ENCODE measurements at regions not wholly inside any gene's neighbourhood (a gene's known extent, or its start where the extent isn't known, plus 50 kb on each side); places are given as distances from the start of the nearest gene placed in this dataset.

DNA sequence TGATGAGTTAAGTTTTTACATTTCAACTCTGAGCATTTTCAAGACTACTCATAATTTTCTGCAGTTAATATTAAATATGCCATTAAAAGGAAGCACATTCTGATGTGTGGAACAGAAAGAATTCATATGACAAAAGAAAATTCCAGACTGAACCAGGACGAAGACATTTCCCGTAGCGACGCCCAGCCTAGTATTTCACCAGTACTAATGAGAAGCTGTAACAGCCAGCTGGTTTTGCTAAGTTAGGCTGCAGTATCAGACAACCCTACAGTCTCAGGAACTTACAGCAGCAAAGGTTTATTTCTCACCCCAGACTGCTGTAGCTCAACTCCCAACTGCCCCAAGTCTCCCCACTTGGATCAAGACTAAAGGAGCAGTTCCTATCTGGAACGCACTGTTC lies 91.6 kb downstream of the TMEM174 start:
- DNase-seq (ENCODE audit: low read depth, low spot score) = no peak
- in situ Hi-C loops (cut with HindIII; ENCODE audit: low pct_unique_long_range_greater_than_20kb, low sequenced_read_pairs) = no loop called here

DNA sequence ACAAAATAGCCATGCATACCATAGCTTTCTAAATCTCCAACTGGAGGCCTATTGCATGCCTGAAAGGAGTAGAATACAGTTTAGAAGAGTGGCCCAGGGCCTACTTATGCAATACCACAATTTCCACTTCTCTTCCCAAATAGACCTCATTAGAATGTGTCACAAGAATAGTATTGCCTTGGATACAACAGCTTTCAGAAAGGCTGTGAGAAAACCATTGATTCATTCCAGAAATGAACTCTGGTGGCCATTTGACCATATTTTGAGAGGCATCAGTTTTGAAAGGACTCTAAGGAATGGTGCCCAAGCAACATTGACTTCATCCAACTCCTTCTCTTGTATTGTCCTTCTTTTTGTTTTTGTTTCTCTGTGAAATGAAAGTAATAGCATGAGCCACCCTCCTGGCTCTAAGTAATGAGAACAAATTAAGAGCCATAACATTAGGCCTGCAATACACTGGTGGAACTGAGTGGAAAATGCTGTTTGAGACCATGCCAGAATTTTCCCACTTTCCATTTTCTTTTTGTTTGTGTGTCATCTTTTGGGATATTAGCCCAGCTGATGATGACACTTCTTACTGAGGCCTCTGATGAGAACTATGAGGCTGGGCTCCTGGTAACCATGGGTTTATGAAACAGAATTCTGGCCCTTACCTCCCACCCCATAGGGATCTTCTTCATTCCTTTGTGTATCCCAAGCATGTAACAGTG lies 90.2 kb downstream of the TMEM174 start:
- in situ Hi-C loops (cut with HindIII; ENCODE audit: low pct_unique_long_range_greater_than_20kb, low sequenced_read_pairs) = no loop called here
- no peak for DNase-seq (ENCODE audit: low read depth, low spot score)

- in situ Hi-C loops (cut with HindIII; ENCODE audit: low pct_unique_long_range_greater_than_20kb, low sequenced_read_pairs) = no loop called here
- no peak for DNase-seq (ENCODE audit: low read depth, low spot score)
Observed at GRCh38 chr5:73256862-73257261, 83.9 kb downstream of the TMEM174 start.

GRCh38 chr5:73256462-73256861 lies 83.5 kb downstream of the TMEM174 start:
- DNase-seq (ENCODE audit: low read depth, low spot score) = no peak
- in situ Hi-C loops (cut with HindIII; ENCODE audit: low pct_unique_long_range_greater_than_20kb, low sequenced_read_pairs) = no loop called here

- DNase-seq (ENCODE audit: low read depth, low spot score) = no peak
- in situ Hi-C loops (cut with HindIII; ENCODE audit: low pct_unique_long_range_greater_than_20kb, low sequenced_read_pairs) = no loop called here
Observed at GRCh38 chr5:73256012-73256411, 83.0 kb downstream of the TMEM174 start.

DNA sequence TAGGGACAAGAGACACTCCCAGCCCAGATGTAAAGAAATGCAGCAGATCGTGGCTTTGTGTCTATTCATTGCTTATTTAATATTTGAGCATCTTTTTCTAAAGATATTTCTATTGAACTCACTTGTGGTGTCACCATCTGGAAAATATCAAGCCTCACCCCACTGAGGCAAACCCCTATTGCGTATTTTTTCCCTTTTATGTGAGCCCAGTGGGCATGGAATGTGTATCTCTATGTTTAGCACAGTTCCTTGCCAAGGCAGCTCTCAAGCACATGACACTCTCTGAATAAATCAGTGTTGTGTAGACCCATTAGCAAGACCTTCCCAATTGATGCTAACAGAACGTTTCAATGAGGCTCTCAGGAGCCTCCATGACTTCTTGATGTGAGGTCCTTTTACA lies 81.6 kb downstream of the TMEM174 start:
- peak; percentile 14 for DNase-seq (ENCODE audit: low read depth, low spot score)
- in situ Hi-C loops (cut with HindIII; ENCODE audit: low pct_unique_long_range_greater_than_20kb, low sequenced_read_pairs) = no loop called here

DNA sequence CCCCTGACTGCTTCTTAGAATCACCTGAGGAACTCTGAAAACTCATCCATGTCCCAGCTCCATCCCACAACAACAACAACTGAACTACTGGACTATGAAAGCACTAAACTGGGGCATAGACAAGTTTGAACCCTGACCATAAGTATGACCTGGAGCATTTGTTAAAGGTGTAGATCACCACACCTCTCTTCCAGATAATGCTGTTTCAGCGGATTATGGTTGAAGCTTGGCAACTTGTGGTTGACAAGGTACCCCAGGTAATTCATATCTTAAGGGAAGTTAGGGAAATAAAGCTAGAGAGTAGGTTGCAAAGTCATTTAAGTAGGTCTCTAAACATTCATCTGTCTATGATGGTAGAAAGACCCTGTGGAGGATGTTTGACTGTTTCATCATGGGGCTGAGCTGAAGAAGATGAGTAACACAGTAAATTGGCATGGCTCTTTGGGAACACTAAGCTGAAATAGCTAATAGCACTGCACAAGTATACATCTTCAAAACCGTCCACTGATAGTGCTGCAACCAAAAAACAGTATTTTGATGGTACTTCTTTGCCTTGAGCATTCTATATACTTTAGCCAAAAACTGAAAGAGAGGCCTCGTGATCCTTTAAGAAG lies 80.2 kb downstream of the TMEM174 start:
- DNase-seq (ENCODE audit: low read depth, low spot score) = no peak
- in situ Hi-C loops (cut with HindIII; ENCODE audit: low pct_unique_long_range_greater_than_20kb, low sequenced_read_pairs) = no loop called here

DNA sequence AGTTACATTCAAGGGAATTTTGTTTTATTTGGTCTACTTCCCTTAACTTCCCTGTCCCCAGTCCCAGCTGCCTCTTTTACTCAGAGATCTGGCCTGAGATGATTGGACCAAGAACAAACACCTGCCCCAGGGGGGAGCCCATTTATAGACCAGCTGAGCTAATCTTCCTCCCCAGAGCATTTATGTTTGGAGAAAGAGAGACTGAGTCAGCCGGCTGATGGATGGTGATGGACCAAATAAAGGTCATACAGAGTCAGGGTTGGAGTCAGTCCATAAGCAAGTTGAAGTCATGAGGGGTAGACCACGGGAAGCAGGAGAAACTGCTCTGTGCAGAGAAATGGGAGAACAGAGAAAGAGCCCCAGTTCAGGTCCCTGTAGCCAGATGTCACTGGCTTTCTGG lies 77.7 kb downstream of the TMEM174 start:
- DNase-seq (ENCODE audit: low read depth, low spot score) = no peak
- in situ Hi-C loops (cut with HindIII; ENCODE audit: low pct_unique_long_range_greater_than_20kb, low sequenced_read_pairs) = no loop called here

GRCh38 chr5:73242735-73243134 lies 69.7 kb downstream of the TMEM174 start:
- in situ Hi-C loops (cut with HindIII; ENCODE audit: low pct_unique_long_range_greater_than_20kb, low sequenced_read_pairs) = no loop called here
- no peak for DNase-seq (ENCODE audit: low read depth, low spot score)

DNA sequence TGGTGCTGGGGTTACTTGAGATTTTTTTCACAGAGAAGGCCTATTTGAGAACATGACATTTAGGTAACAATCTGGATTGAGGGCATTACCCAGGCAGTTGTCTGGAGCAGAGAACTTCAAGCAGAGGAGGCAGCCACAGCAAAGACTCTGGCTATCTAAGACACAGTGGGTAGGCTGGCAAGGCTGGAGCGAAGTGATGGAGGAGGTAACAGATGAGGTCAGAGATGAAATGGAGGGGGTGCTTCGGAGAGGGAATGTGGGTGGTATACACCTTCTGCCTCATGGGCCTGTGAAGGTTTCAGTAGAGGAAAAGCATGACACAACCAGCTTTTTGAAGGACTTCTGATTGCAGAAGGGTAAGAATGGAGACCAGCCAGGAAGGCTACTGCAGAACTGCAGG lies 65.9 kb downstream of the TMEM174 start:
- in situ Hi-C loops (cut with HindIII; ENCODE audit: low pct_unique_long_range_greater_than_20kb, low sequenced_read_pairs) = no loop called here
- DNase-seq (ENCODE audit: low read depth, low spot score) = no peak

DNA sequence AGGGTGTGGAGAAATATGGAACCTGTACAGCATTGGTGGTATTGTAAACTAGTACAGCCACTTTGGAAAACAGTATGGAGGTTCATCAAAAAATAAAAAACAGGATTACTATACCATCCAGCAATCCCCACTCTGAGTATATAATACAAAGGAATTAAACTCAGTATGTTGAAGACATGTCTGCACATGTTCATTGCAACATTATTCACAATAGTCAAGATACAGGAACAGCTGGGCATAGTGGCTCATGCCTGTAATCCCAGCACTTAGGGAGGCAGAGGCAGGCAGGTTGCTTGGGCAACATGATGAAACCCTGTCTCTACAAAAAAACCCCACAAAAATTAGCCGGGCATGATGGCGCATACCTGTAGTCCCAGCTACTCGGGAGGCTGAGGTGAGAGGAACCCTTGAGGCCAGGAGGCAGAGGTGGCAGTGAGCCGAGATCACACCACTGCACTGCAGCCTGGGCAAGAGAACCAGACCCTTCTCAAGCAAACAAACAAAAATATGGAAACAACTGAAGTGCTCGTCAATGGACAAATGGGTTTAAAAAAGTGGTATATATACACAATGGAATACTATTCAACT lies 63.6 kb downstream of the TMEM174 start:
- in situ Hi-C loops (cut with HindIII; ENCODE audit: low pct_unique_long_range_greater_than_20kb, low sequenced_read_pairs) = no loop called here
- no peak for DNase-seq (ENCODE audit: low read depth, low spot score)

DNA sequence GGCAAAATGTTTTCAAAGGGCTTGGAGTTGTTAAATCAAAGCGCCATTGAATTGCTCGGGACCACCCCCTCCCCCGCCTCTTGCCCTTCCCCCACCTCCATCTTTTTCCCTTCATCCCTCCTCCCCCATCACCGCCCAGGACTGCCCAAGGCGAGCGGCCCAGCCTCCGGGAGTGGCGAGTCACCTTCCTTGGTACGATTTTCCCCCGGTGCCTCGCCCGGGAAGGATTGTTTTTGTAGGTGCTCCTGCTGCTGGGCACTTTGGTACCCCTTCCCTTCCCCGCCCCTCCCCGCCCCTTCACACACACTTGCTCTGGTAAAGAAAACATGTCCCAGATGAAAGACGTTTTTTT lies 61.2 kb downstream of the TMEM174 start:
- in situ Hi-C loops (cut with HindIII; ENCODE audit: low pct_unique_long_range_greater_than_20kb, low sequenced_read_pairs) = no loop called here
- DNase-seq (ENCODE audit: low read depth, low spot score) = no peak

DNA sequence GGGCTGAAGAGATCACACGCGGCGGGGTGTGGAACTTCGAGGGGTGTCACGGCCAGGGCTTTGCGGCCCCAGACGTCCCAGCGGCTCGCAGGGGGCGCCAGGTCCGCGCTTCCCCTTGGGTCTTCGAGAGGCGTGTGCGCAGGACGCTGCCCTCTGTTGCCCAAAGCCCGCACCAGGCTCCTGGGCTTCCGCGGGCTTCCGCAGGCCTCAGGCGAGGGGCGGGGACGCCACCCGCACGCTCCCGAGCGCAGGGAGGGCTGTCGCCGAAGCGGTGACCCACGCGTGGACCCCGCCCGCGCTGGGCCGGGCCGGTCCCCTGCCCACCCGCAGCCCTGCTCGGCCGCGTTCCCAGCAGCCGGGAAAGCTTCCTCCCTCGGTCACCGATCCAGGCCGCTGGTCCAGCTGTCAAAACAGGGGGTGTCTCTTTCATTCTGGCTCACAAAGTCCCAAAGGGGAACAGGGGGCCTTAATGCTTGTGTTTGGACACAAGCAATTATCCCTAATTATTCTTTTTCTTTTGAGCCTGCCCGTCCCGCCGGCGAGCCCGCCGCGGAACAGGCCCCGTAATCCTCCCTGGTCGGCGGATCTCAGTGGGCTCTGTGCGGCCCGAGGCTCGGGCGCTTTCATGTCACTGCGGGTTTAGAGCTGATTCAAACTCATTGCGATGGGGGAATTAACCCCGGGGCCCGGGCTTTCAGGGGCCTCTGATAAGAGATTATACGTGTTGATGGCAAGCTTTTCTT lies 60.6 kb downstream of the TMEM174 start:
- in situ Hi-C loops (cut with HindIII; ENCODE audit: low pct_unique_long_range_greater_than_20kb, low sequenced_read_pairs) = no loop called here

GRCh38 chr5:73233053-73233460 lies 60.1 kb downstream of the TMEM174 start:
- no peak for DNase-seq (ENCODE audit: low read depth, low spot score)
- in situ Hi-C loops (cut with HindIII; ENCODE audit: low pct_unique_long_range_greater_than_20kb, low sequenced_read_pairs) = no loop called here

More for the DNA sequence above, 60.6 kb downstream of the TMEM174 start:
- DNase-seq (ENCODE audit: low read depth, low spot score) = no peak

DNA sequence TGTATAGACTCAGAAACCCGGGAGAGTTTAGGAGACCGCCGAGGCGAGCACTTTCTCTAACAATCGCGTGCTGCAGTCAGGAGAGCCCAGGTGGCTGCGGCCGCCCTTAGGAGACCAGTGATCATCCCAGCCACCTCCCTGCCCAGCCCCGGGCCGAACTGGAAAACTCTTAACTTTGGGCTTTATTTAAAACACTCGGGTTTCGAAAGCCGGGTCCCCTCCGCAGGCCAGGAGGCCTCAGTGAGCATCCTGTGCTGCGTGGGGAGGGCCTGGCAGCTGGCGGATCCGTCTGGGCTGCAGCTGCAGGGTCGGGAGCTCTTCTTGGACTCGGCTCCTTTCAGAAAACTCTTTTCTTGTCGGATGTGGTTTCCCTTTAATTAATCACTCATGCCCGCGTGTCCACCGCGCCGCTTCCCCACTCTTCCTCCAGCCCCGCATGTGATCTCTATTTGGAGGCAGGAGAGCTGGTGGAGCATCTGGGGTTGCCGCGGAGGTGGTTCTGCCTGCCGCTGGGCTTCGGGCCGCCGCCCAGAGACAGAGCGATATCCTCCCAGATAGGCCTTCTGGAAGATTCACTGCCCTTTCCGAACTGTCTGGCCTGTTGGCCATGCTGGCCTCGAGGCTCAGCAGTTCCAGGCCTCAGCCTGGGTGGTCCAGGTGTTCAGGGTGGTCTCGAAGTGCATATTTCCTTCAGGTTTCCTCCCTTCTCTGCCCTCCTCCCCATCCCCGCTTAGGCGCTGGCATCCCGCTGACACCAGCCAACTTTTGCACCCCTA lies 59.5 kb downstream of the TMEM174 start:
- in situ Hi-C loops (cut with HindIII; ENCODE audit: low pct_unique_long_range_greater_than_20kb, low sequenced_read_pairs) = no loop called here
- no peak for DNase-seq (ENCODE audit: low read depth, low spot score)

GRCh38 chr5:73231246-73231778 lies 58.3 kb downstream of the TMEM174 start:
- in situ Hi-C loops (cut with HindIII; ENCODE audit: low pct_unique_long_range_greater_than_20kb, low sequenced_read_pairs) = no loop called here
- DNase-seq (ENCODE audit: low read depth, low spot score) = no peak

GRCh38 chr5:73230264-73231245 lies 57.6 kb downstream of the TMEM174 start:
- in situ Hi-C loops (cut with HindIII; ENCODE audit: low pct_unique_long_range_greater_than_20kb, low sequenced_read_pairs) = no loop called here
- DNase-seq (ENCODE audit: low read depth, low spot score) = no peak

Measured in SK-MEL-5 (cell line).